22Rv1 (cell line): ENCODE measurements at regions not wholly inside any gene's neighbourhood (a gene's known extent, or its start where the extent isn't known, plus 50 kb on each side); places are given as distances from the start of the nearest gene placed in this dataset.

Experiments
- ZFX ChIP-seq: fragments of 450-650 bp; IDR thresholded peaks from 2 replicates; pipeline ENCODE4 v1.6.1; 2017; ENCODE audit warnings: antibody characterized with exemption, borderline replicate concordance
- TF ChIP-seq, protein P1 (sequence below): fragments of 450-650 bp; IDR thresholded peaks from 2 replicates; pipeline ENCODE4 v1.5.1; 2017; ENCODE audit warnings: mild to moderate bottlenecking

DNA sequence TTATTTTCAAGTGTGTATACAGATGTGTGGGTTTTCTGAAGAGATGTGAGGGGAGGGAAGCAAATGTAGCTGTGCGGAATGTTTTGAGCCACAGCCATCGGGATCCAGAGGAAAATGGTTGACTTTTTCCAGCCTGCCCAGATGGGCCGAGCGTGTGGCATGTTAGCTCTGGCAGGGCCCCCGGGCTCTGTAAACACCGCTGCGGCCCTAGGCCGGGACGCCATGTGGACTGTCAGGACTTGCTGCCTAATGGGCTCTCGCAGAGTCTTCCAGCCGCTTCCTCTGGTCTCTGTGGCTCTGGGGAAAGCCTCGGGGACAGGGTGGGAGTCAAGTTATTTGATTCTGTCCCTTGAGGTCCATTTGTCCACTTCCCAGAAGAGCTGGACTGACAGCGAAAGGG lies 109.6 kb upstream of the PTCH1 start:
- TF ChIP-seq, protein P1, sequence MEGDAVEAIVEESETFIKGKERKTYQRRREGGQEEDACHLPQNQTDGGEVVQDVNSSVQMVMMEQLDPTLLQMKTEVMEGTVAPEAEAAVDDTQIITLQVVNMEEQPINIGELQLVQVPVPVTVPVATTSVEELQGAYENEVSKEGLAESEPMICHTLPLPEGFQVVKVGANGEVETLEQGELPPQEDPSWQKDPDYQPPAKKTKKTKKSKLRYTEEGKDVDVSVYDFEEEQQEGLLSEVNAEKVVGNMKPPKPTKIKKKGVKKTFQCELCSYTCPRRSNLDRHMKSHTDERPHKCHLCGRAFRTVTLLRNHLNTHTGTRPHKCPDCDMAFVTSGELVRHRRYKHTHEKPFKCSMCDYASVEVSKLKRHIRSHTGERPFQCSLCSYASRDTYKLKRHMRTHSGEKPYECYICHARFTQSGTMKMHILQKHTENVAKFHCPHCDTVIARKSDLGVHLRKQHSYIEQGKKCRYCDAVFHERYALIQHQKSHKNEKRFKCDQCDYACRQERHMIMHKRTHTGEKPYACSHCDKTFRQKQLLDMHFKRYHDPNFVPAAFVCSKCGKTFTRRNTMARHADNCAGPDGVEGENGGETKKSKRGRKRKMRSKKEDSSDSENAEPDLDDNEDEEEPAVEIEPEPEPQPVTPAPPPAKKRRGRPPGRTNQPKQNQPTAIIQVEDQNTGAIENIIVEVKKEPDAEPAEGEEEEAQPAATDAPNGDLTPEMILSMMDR, result no peak
- no peak for TF ChIP-seq ZFX
